H9 (cell line): ENCODE measurements at regions not wholly inside any gene's neighbourhood (a gene's known extent, or its start where the extent isn't known, plus 50 kb on each side); places are given as distances from the start of the nearest gene placed in this dataset.

Source experiments
- DNase-seq: peaks from one replicate; pipeline ENCODE4 v3.0.0-alpha.2; 2017
- H2AFZ ChIP-seq: one replicate; pipeline ENCODE4 v1.6.1; 2013; ENCODE audit warnings: mild to moderate bottlenecking, low read length, control low read depth, moderate library complexity
- H2AK5ac ChIP-seq: 2 replicates; pipeline ENCODE4 v1.6.1; 2013; ENCODE audit warnings: low read length, control low read depth, mixed read lengths; ENCODE audit not compliant: insufficient read length
- H2BK120ac ChIP-seq: one replicate; pipeline ENCODE4 v1.6.1; 2013; ENCODE audit warnings: low read depth, mild to moderate bottlenecking, low read length, control low read depth, inconsistent platforms; ENCODE audit not compliant: poor library complexity, severe bottlenecking
- H2BK12ac ChIP-seq: 2 replicates; pipeline ENCODE4 v1.6.1; 2013; ENCODE audit warnings: low read length, control low read depth, mixed read lengths, low read depth; ENCODE audit not compliant: insufficient read length
- H2BK15ac ChIP-seq: 2 replicates; pipeline ENCODE4 v1.6.1; 2013; ENCODE audit warnings: low read depth, low read length, control low read depth
- H2BK20ac ChIP-seq: one replicate; pipeline ENCODE4 v1.6.1; 2013; ENCODE audit warnings: low read depth, mild to moderate bottlenecking, low read length, control low read depth, inconsistent platforms; ENCODE audit not compliant: poor library complexity, severe bottlenecking
- H2BK5ac ChIP-seq: 2 replicates; pipeline ENCODE4 v1.6.1; 2013; ENCODE audit warnings: low read length, control low read depth, mixed read lengths; ENCODE audit not compliant: insufficient read length
- H3K14ac ChIP-seq: 2 replicates; pipeline ENCODE4 v1.6.1; 2013; ENCODE audit warnings: low read length, control low read depth; ENCODE audit not compliant: insufficient read depth
- H3K18ac ChIP-seq: 2 replicates; pipeline ENCODE4 v1.6.1; 2013; ENCODE audit warnings: low read depth, mild to moderate bottlenecking, mixed read lengths, low read length, control low read depth; ENCODE audit not compliant: insufficient read length
- H3K23ac ChIP-seq: 2 replicates; pipeline ENCODE4 v1.6.1; 2013; ENCODE audit warnings: low read length, control low read depth, mixed read lengths, low read depth; ENCODE audit not compliant: insufficient read length
- H3K23me2 ChIP-seq: 2 replicates; pipeline ENCODE4 v1.6.1; 2013; ENCODE audit warnings: low read depth, mild to moderate bottlenecking, mixed read lengths, low read length, control low read depth; ENCODE audit not compliant: insufficient read length, poor library complexity, severe bottlenecking
- H3K27ac ChIP-seq: 2 replicates; pipeline ENCODE4 v1.5.1; 2013; ENCODE audit warnings: low read length, control low read depth, mixed read lengths, low read depth; ENCODE audit not compliant: insufficient read length
- H3K27me3 ChIP-seq: 2 replicates; pipeline ENCODE4 v1.6.1; 2013; ENCODE audit warnings: low read length, control low read depth, inconsistent platforms; ENCODE audit not compliant: insufficient read depth
- H3K4ac ChIP-seq: 2 replicates; pipeline ENCODE4 v1.6.1; 2013; ENCODE audit warnings: low read depth, mild to moderate bottlenecking, control low read depth, inconsistent platforms, low read length, moderate library complexity
- H3K4me1 ChIP-seq: 2 replicates; pipeline ENCODE4 v1.6.1; 2013; ENCODE audit warnings: low read length, control low read depth, inconsistent platforms; ENCODE audit not compliant: insufficient read depth
- H3K4me2 ChIP-seq: 2 replicates; pipeline ENCODE4 v1.6.1; 2013; ENCODE audit warnings: low read length, control low read depth, mixed read lengths; ENCODE audit not compliant: insufficient read length, insufficient read depth
- H3K56ac ChIP-seq: 2 replicates; pipeline ENCODE4 v1.6.1; 2013; ENCODE audit warnings: low read depth, mild to moderate bottlenecking, mixed read lengths, low read length, control low read depth; ENCODE audit not compliant: insufficient read length
- H3K79me1 ChIP-seq: 2 replicates; pipeline ENCODE4 v1.6.1; 2013; ENCODE audit warnings: low read depth, mild to moderate bottlenecking, moderate library complexity, low read length, control low read depth, inconsistent platforms; ENCODE audit not compliant: insufficient read depth, poor library complexity, severe bottlenecking
- H3K79me2 ChIP-seq: 2 replicates; pipeline ENCODE4 v1.6.1; 2013; ENCODE audit warnings: low read length, control low read depth, inconsistent platforms; ENCODE audit not compliant: insufficient read depth
- H3K9ac ChIP-seq: 2 replicates; pipeline ENCODE4 v1.6.1; 2013; ENCODE audit warnings: low read length, control low read depth, mixed read lengths; ENCODE audit not compliant: insufficient read length; ENCODE audit errors: extremely low read depth
- H3K9me3 ChIP-seq: one replicate; pipeline ENCODE4 v1.6.1; 2013; ENCODE audit warnings: low read depth, low read length, inconsistent platforms; ENCODE audit not compliant: control insufficient read depth
- H3T11ph ChIP-seq: one replicate; pipeline ENCODE4 v1.6.1; 2013; ENCODE audit warnings: mild to moderate bottlenecking, low read length, control low read depth, inconsistent platforms
- H4K20me1 ChIP-seq: one replicate; pipeline ENCODE4 v1.6.1; 2013; ENCODE audit not compliant: control insufficient read depth, insufficient read length, insufficient read depth
- H4K5ac ChIP-seq: 2 replicates; pipeline ENCODE4 v1.6.1; 2013; ENCODE audit warnings: low read depth, mild to moderate bottlenecking, mixed read lengths, low read length, control low read depth; ENCODE audit not compliant: insufficient read length
- H4K8ac ChIP-seq: replicated peaks from 2 replicates; pipeline ENCODE4 v1.6.1; 2013; ENCODE audit warnings: low read length, control low read depth, mixed read lengths, low read depth; ENCODE audit not compliant: insufficient read length
- H4K91ac ChIP-seq: 2 replicates; pipeline ENCODE4 v1.6.1; 2013; ENCODE audit warnings: low read depth, mild to moderate bottlenecking, moderate library complexity, mixed read lengths, low read length, control low read depth; ENCODE audit not compliant: insufficient read length
- H3K27ac Mint-ChIP-seq, 3 experiments: 2 replicates in 2 of 3; 3 replicates in 1 of 3; pipeline ENCODE4 v1.8.0; 2020 to 2021; ENCODE audit warnings: mixed read lengths in 3 of 3, mild to moderate bottlenecking in 1 of 3, moderate library complexity in 1 of 3
- H3K27me3 Mint-ChIP-seq: 2 replicates; pipeline ENCODE4 v1.8.0; 2021; ENCODE audit warnings: low read depth, mild to moderate bottlenecking, moderate library complexity, mixed read lengths
- H3K36me3 Mint-ChIP-seq, 3 experiments: 2 replicates in 2 of 3; 3 replicates in 1 of 3; pipeline ENCODE4 v1.8.0; 2020 to 2021; ENCODE audit warnings: low read depth in 3 of 3, mixed read lengths in 3 of 3; ENCODE audit not compliant: insufficient read depth in 1 of 3
- H3K4me1 Mint-ChIP-seq, 2 experiments: 2 replicates each; pipeline ENCODE4 v1.8.0; 2020; ENCODE audit warnings: mixed read lengths in 2 of 2
- H3K4me3 Mint-ChIP-seq, 2 experiments: 2 replicates in 1 of 2; 3 replicates in 1 of 2; pipeline ENCODE4 v1.8.0; 2020 to 2021; ENCODE audit warnings: mild to moderate bottlenecking in 2 of 2, mixed read lengths in 2 of 2, moderate library complexity in 1 of 2
- H3K9me3 Mint-ChIP-seq, 2 experiments: 2 replicates in 1 of 2; 3 replicates in 1 of 2; pipeline ENCODE4 v1.8.0; 2020; ENCODE audit warnings: mild to moderate bottlenecking in 2 of 2, mixed read lengths in 2 of 2, moderate library complexity in 1 of 2
- WGBS: extraction: QIAGEN DNeasy Blood & Tissue Kit; methylation state at CpG from one replicate; pipeline ENCODE4 v1.1.7; 2013; ENCODE audit warnings: missing lambda C conversion rate, low lambda C conversion rate, mixed read lengths; ENCODE audit not compliant: insufficient read length; ENCODE audit errors: extremely low coverage; 5-methylcytosine and 5-hydroxymethylcytosine counted together
- TF ChIP-seq, protein P1 (sequence below): fragments of 200-600 bp; sonication (generic); conservative IDR thresholded peaks from 3 replicates; pipeline ENCODE4 v1.8.0; 2021; ENCODE audit warnings: antibody characterized with exemption, mild to moderate bottlenecking

DNA sequence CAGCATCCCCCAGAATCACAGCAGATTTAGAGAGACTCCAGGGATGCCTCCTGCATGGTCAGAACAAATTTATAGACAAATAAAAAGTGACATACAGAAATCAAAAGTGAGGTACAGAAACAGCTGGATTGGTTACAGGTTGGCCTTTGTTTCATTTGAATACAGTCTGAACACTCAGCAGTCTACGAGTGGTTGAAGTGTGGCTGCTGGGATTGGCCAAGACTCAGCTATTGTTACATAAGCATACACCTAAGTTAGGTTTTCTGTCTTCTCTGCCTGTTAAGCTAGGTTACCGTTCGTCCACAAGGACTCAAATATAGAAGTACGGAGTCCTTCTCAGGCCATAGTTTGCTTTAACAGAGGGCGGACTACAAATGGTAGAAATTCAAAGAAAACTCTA is 262.4 kb upstream of the SLC14A2 start:
- no peak overlapping the region for H2BK20ac ChIP-seq
- H3K9me3 Mint-ChIP-seq = no peaks in the 10 kb centered on the region
- H3K79me2 ChIP-seq = no peaks in the 10 kb centered on the region
- H4K8ac ChIP-seq = no peak overlapping the region
- TF ChIP-seq, protein P1, sequence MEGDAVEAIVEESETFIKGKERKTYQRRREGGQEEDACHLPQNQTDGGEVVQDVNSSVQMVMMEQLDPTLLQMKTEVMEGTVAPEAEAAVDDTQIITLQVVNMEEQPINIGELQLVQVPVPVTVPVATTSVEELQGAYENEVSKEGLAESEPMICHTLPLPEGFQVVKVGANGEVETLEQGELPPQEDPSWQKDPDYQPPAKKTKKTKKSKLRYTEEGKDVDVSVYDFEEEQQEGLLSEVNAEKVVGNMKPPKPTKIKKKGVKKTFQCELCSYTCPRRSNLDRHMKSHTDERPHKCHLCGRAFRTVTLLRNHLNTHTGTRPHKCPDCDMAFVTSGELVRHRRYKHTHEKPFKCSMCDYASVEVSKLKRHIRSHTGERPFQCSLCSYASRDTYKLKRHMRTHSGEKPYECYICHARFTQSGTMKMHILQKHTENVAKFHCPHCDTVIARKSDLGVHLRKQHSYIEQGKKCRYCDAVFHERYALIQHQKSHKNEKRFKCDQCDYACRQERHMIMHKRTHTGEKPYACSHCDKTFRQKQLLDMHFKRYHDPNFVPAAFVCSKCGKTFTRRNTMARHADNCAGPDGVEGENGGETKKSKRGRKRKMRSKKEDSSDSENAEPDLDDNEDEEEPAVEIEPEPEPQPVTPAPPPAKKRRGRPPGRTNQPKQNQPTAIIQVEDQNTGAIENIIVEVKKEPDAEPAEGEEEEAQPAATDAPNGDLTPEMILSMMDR = no peak
- H4K91ac ChIP-seq = no peak overlapping the region
- H3K4me1 Mint-ChIP-seq = no peaks in the 10 kb centered on the region
- no peak overlapping the region for H3K56ac ChIP-seq
- no peak overlapping the region for H2AK5ac ChIP-seq
- DNase-seq = no peak
- no peak overlapping the region for H3K4me3 Mint-ChIP-seq
- H4K5ac ChIP-seq = no peak overlapping the region
- no peaks in the 10 kb centered on the region for H3K23me2 ChIP-seq
- no peaks in the 10 kb centered on the region for H3K4me1 ChIP-seq
- no peaks in the 10 kb centered on the region for H3K27me3 Mint-ChIP-seq
- no peaks in the 10 kb centered on the region for H3K9me3 ChIP-seq
- WGBS = no CpG with 5 or more reads among the region's 5 CpGs
- no peak overlapping the region for H3K23ac ChIP-seq
- no peak overlapping the region for H3K9ac ChIP-seq
- no peak overlapping the region for H2BK12ac ChIP-seq
- no peak overlapping the region for H3T11ph ChIP-seq
- H3K27ac ChIP-seq = no peak overlapping the region
- no peak overlapping the region for H2BK5ac ChIP-seq
- no peak overlapping the region for H3K18ac ChIP-seq
- H3K4me2 ChIP-seq = no peak overlapping the region
- H3K79me1 ChIP-seq = no peaks in the 10 kb centered on the region
- no peak overlapping the region for H2BK120ac ChIP-seq
- H3K27me3 ChIP-seq = no peaks in the 10 kb centered on the region
- H3K14ac ChIP-seq = no peak overlapping the region
- H2BK15ac ChIP-seq = no peak overlapping the region
- H3K4ac ChIP-seq = no peak overlapping the region
- no peaks in the 10 kb centered on the region for H3K36me3 Mint-ChIP-seq
- no peak overlapping the region for H3K27ac Mint-ChIP-seq
- no peak overlapping the region for H2AFZ ChIP-seq
- no peaks in the 10 kb centered on the region for H4K20me1 ChIP-seq
